Activated CD8-positive, alpha-beta memory T cell treated with anti-CD3 and anti-CD28 coated beads for 1 hour (primary cell): ENCODE measurements at regions not wholly inside any gene's neighbourhood (a gene's known extent, or its start where the extent isn't known, plus 50 kb on each side); places are given as distances from the start of the nearest gene placed in this dataset.

Experiments used
- DNase-seq, 2 donors: peaks; one replicate each; pipeline ENCODE4 v3.0.0-alpha.2; 2020; ENCODE audit warnings: low read depth in 1 of 2; ENCODE audit errors: extremely low read depth in 1 of 2

- DNase-seq = no peak
Measured at GRCh38 chr17:72254808-72255449, 134.1 kb downstream of the SOX9 start.

GRCh38 chr17:72255481-72255880 lies 134.7 kb downstream of the SOX9 start:
- DNase-seq = no peak

DNA sequence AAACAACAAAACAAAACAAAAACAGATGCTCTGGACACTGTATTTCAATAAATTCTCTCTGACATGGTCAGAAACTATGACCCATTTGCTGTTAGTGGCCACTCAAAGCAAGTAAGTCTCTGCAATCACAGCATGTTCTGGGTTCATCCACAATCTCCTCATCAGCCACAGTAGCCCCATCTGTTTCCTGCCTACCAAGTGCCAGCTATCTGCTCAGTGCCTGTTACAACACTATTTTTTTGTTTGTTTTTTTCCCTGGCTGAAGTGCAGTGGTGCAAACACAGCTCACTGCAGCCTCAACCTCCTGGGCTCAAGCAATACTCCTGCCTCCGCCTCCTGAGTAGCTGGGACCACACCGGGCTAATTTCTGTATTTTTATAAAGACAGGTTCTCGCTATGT lies 137.9 kb downstream of the SOX9 start:
- DNase-seq = no peak

- DNase-seq = no peak
Measured at GRCh38 chr17:72259922-72260321, 139.1 kb downstream of the SOX9 start.

DNA sequence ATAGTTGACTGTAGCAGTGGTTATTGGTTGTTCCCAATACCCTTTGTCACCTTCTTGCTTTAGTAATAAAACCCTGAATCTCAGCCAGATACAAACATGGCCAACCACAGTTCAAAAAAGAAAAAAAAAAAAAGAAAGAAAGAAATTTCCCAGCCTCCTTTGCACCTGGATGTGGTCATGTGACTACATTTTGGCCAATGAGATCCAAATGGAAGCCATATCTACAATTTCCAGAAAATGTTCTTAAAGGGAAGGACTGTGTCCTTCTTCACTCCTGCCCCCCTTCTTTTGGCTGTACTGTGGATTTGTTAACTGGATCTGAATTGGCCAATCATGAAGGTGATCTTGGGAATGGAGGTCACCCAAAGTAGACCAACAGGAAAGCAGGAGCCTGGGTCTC lies 141.9 kb downstream of the SOX9 start:
- DNase-seq = no peak

DNA sequence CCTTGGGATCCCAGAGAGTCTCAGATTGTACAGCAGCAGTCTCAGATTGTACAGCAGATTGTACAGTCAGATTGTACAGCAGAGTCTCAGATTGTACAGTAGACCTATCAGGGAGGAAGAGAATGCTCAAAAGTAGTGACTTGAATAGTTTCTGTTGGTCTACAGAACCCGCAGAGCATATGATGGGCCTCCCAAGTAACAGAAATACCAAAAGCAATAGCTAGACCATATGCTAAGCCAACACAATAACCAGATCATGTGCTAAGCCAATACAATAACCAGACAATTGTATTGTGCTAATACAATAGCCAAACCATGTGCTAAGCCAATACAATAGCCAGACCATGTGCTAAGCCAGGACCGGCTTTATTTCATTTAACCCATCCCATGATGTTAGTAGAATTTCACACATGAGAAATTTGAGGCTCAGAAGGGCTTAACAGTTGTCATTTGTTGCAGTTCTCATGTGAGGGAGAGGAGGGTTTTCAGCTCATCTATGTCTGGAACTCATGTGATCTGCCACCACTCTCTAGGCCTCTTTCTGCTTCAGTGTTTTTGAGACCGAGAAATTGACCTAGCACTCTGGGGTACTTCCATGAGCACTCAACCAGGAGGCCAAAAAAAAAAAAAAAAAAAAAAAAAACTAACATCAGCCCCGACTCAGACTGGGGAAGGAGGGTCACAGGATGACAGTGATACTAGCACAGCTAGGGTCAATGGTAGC lies 144.0 kb downstream of the SOX9 start:
- DNase-seq = no peak

GRCh38 chr17:72266112-72266775 lies 145.4 kb downstream of the SOX9 start:
- DNase-seq = no peak

DNA sequence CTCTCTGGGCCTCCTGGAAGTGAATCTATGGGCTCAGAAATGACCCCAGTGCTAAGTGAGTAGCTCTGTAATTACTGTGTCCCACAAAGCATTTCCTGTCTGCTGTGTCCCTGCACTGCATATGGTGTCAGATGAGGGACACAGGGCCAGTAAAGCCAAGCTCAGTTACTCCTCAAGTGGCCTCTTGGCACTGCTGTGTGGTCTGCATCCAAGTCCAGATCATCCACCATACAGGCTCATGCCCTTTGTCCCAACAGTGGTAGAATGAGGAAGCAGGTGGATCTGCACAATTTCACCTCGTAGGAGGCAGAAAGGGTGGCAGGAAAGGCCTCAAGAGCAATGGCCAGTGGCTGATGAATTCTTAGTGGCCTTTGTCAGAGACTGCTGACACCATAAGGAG lies 146.8 kb downstream of the SOX9 start:
- DNase-seq = no peak

- DNase-seq = no peak
Measured at GRCh38 chr17:72268431-72268830, 147.6 kb downstream of the SOX9 start.

GRCh38 chr17:72270273-72270924 lies 149.6 kb downstream of the SOX9 start:
- no peak for DNase-seq

- DNase-seq = no peak
Measured at GRCh38 chr17:72271603-72272002, 150.8 kb downstream of the SOX9 start.

- DNase-seq = no peak
Measured at GRCh38 chr17:72273289-72274056, 152.7 kb downstream of the SOX9 start.

DNA sequence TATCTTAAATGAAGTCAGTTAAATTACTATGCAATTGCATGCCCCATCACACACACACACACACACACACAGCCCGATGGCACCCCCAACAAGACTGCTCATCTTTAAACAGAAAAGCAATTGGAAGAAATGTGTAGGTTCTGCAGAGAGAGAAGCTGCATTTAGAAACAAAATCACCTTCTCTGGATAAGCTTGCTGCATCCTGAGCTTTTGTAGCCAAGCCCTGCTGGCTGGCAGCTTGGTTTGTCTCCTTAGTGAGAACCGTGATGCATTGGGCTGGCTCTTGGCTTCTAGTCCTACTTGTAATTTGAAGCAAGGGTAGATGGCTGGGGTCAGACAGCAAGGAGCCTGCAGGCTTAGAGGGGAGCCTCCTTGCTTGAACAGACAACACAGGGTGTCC lies 153.8 kb downstream of the SOX9 start:
- no peak for DNase-seq

- no peak for DNase-seq
Measured at GRCh38 chr17:72280881-72281280, 160.1 kb downstream of the SOX9 start.

GRCh38 chr17:72282439-72283029 lies 161.7 kb downstream of the SOX9 start:
- no peak for DNase-seq

- DNase-seq = no peak
Measured at GRCh38 chr17:72284806-72285205, 164.0 kb downstream of the SOX9 start.

GRCh38 chr17:72287586-72287985 lies 166.8 kb downstream of the SOX9 start:
- DNase-seq = no peak

- no peak for DNase-seq
Measured at GRCh38 chr17:72294487-72294893, 173.7 kb downstream of the SOX9 start.

GRCh38 chr17:72295916-72296315 lies 175.1 kb downstream of the SOX9 start:
- no peak for DNase-seq

- DNase-seq = no peak
Measured at GRCh38 chr17:72296456-72296855, 175.6 kb downstream of the SOX9 start.
